K562 (cell line): ENCODE measurements at regions not wholly inside any gene's neighbourhood (a gene's known extent, or its start where the extent isn't known, plus 50 kb on each side); places are given as distances from the start of the nearest gene placed in this dataset.

Experiments
- ATAC-seq: fragments of 200-7000 bp; cut with Tn5 transposase; 3 replicates; pipeline ENCODE4 v1.9.1; 2020; ENCODE audit warnings: moderate library complexity
- BruUV-seq: library from RNA; stranded (reverse); fragments of 400-500 nt; replicated peaks from 2 replicates; lab custom pipeline; 2021; lab: Mats Ljungman, UMichigan
- CTCF ChIA-PET: fragments of 300-600 bp; formaldehyde crosslinking; extraction: SDS; loops from one replicate; lab custom pipeline; 2021; ENCODE audit warnings: low intra/inter-chr PET ratio; lab: Yijun Ruan, JAX
- POLR2A ChIA-PET: fragments of 300-600, 350-650 bp; sonication (Branson Sonifier 250); formaldehyde crosslinking; extraction: SDS; loops from one replicate; lab custom pipeline; 2021; ENCODE audit warnings: antibody characterized with exemption, inconsistent platforms; lab: Yijun Ruan, JAX
- DNase-seq, 4 experiments: peaks; one replicate each; pipeline versions ENCODE4 v3.0.0 to v3.0.0-alpha.2; 2011 to 2018; ENCODE audit warnings: low spot score in 3 of 4, mixed read lengths in 3 of 4; ENCODE audit errors: extremely low read depth in 1 of 4
- FAIRE-seq: peaks from 2 replicates; lab custom pipeline; 2011; peaks lifted over from hg19 to GRCh38; lab: Jason Lieb, UNC
- H2AFZ ChIP-seq: 2 replicates; pipeline ENCODE4 v1.6.0; 2011; ENCODE audit warnings: low read depth, low read length, control low read depth, inconsistent platforms
- H3K27ac ChIP-seq: fragments of 200-600 bp; 3 replicates; pipeline ENCODE4 v1.8.0; 2011; ENCODE audit warnings: low read depth, mild to moderate bottlenecking, control low read depth, inconsistent platforms, low read length, moderate library complexity, mixed read lengths; ENCODE audit errors: extremely low read depth
- H3K27me3 ChIP-seq, 2 experiments: fragments of 300-600 bp in 1 of 2; 2 replicates in 1 of 2; 3 replicates in 1 of 2; pipeline versions ENCODE4 v1.6.0 to v1.8.0; 2011; ENCODE audit warnings: inconsistent platforms in 2 of 2, low read length in 2 of 2, mild to moderate bottlenecking in 1 of 2, mixed read lengths in 1 of 2, moderate library complexity in 1 of 2; ENCODE audit not compliant: control insufficient read depth in 2 of 2, insufficient read depth in 2 of 2
- H3K36me3 ChIP-seq: fragments of 300-600 bp; 3 replicates; pipeline ENCODE4 v1.8.0; 2011; ENCODE audit warnings: mild to moderate bottlenecking, low read length, inconsistent platforms; ENCODE audit not compliant: control insufficient read depth, insufficient read depth
- H3K4me1 ChIP-seq, 2 experiments: fragments of 200-600 bp in 1 of 2; replicated peaks in 1 of 2; 2 replicates in 1 of 2; 3 replicates in 1 of 2; pipeline versions ENCODE4 v1.5.1 to v1.8.0; 2011; ENCODE audit warnings: inconsistent platforms in 2 of 2, low read length in 2 of 2, mild to moderate bottlenecking in 1 of 2, mixed read lengths in 1 of 2, moderate library complexity in 1 of 2; ENCODE audit not compliant: control insufficient read depth in 2 of 2, insufficient read depth in 2 of 2
- H3K4me2 ChIP-seq: 2 replicates; pipeline ENCODE4 v1.6.1; 2011; ENCODE audit warnings: low read length, control low read depth, inconsistent platforms, mixed read lengths; ENCODE audit not compliant: insufficient read depth
- H3K4me3 ChIP-seq: fragments of 200-600 bp; sonication (generic), shearing (Covaris generic); 2 replicates; pipeline ENCODE4 v1.5.1; 2016; ENCODE audit warnings: control low read depth, inconsistent platforms
- H3K79me2 ChIP-seq: fragments of 200-600 bp; 3 replicates; pipeline ENCODE4 v1.8.0; 2011; ENCODE audit warnings: low read length, inconsistent platforms; ENCODE audit not compliant: control insufficient read depth, insufficient read depth
- H3K9ac ChIP-seq, 2 experiments: 2 replicates each; pipeline versions ENCODE4 v1.6.0 to v1.6.1; 2011; ENCODE audit warnings: low read depth in 2 of 2, low read length in 2 of 2, control low read depth in 1 of 2, inconsistent platforms in 1 of 2, mild to moderate bottlenecking in 1 of 2, mixed read lengths in 1 of 2; ENCODE audit not compliant: insufficient read depth in 1 of 2
- H3K9me1 ChIP-seq: one replicate; pipeline ENCODE4 v1.6.0; 2011; ENCODE audit warnings: inconsistent platforms, mild to moderate bottlenecking, low read length, moderate library complexity; ENCODE audit not compliant: control insufficient read depth, insufficient read depth
- H3K9me3 ChIP-seq: replicated peaks from 2 replicates; pipeline ENCODE4 v1.5.1; 2011; ENCODE audit warnings: low read depth, low read length, inconsistent platforms; ENCODE audit not compliant: control insufficient read depth, insufficient read depth
- H4K20me1 ChIP-seq: replicated peaks from 2 replicates; pipeline ENCODE4 v1.6.1; 2011; ENCODE audit warnings: low read length, inconsistent platforms, mixed read lengths; ENCODE audit not compliant: control insufficient read depth, insufficient read depth
- ADNP ChIP-seq: fragments of 200-800 bp; sonication (Bioruptor generic); IDR thresholded peaks from 2 replicates; pipeline ENCODE4 v1.6.1; 2016; ENCODE audit warnings: missing genetic modification characterization, missing compliant biosample characterization
- FOXJ2 ChIP-seq: fragments of 200-800 bp; sonication (Bioruptor generic); IDR thresholded peaks from 2 replicates; pipeline ENCODE4 v1.6.1; 2016; ENCODE audit warnings: missing genetic modification characterization, missing compliant biosample characterization
- NFRKB ChIP-seq: fragments of 450-650 bp; IDR thresholded peaks from 2 replicates; pipeline ENCODE4 v1.6.1; 2016; ENCODE audit warnings: low read depth
- RHOXF2B ChIP-seq: fragments of 250-450 bp; sonication (Bioruptor Pico); conservative IDR thresholded peaks from 2 replicates; pipeline ENCODE4 v1.5.1; 2021
- SRSF9 ChIP-seq: fragments of 200-400 bp; formaldehyde crosslinking; IDR thresholded peaks from 2 replicates; pipeline ENCODE4 v1.6.1; 2017; ENCODE audit warnings: low read depth, low read length, borderline replicate concordance
- TAF9B ChIP-seq: fragments of 450-650 bp; IDR thresholded peaks from 2 replicates; pipeline ENCODE4 v1.6.1; 2018; ENCODE audit warnings: mild to moderate bottlenecking; ENCODE audit not compliant: partially characterized antibody
- ZNF224 ChIP-seq: sonication (generic); formaldehyde crosslinking; IDR thresholded peaks from 2 replicates; pipeline ENCODE4 v1.8.0; 2022; ENCODE audit warnings: mild to moderate bottlenecking, missing genetic modification reagents
- ZNF311 ChIP-seq: fragments of 250-450 bp; sonication (Bioruptor Pico); IDR thresholded peaks from 2 replicates; pipeline ENCODE4 v1.4.0; 2020; ENCODE audit warnings: mild to moderate bottlenecking, moderate library complexity
- ZNF436 ChIP-seq: fragments of 250-450, 450-650 bp; sonication (Bioruptor Pico); formaldehyde crosslinking; IDR thresholded peaks from 2 replicates; pipeline ENCODE4 v1.7.0; 2020; ENCODE audit warnings: mild to moderate bottlenecking
- WGBS: fragments of 100-300 bp; shearing (Covaris generic); methylation state at CpG from one replicate; pipeline ENCODE4 v1.1.6; 2016; ENCODE audit warnings: low coverage, mixed read lengths; ENCODE audit not compliant: insufficient coverage; ENCODE audit errors: missing lambda C conversion rate; 5-methylcytosine and 5-hydroxymethylcytosine counted together
- in situ Hi-C: fragments of 300-500 bp; cut with MboI; formaldehyde crosslinking; loops from 4 replicates; pipeline ENCODE4 v1.15.0; 2018; ENCODE audit warnings: inconsistent platforms, mixed read lengths
- intact Hi-C: fragments of 100-400 bp; cut with micrococcal nuclease; formaldehyde crosslinking; loops from 2 replicates; pipeline ENCODE4 v1.14.2; 2022
- TF ChIP-seq, protein P1 (sequence below): fragments of 450-650 bp; conservative IDR thresholded peaks from 2 replicates; pipeline ENCODE4 v1.6.1; 2016; ENCODE audit warnings: missing genetic modification characterization, low read depth, mild to moderate bottlenecking, missing compliant biosample characterization, moderate library complexity

DNA sequence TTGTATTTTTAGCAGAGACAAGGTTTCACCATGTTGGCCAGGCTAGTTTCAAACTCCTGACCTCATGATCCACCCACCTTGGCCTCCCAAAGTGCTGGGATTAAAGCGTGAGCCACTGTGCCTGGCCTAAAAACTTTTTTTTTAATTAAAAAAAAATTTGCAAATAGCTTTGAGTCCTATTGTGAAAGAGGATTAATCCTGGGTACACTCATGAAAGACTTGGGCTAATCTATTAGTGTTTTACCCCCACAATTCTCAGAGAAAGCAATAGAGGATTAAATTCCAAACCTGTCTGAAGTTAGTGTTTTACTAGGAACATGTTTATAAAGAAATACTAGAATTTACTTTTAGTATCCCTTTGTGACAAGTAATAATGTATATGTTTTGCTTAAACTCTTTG, 76.9 kb upstream of the ITGB1 start:
- intact Hi-C loops (no loop called here), in situ Hi-C loops (no loop called here)
- DNase-seq (no peak), ATAC-seq (no peak), FAIRE-seq (no peak)
- Histone ChIP-seq H3K27ac (no peak overlapping the region), H3K9me1 (no peaks in the 10 kb centered on the region), H3K79me2 (no peaks in the 10 kb centered on the region), H3K36me3 (no peaks in the 10 kb centered on the region), H2AFZ (no peak overlapping the region), H3K4me2 (no peak overlapping the region), H3K27me3 (peaks cover 8 to 17% of the 10 kb centered on the region in 2 experiments; a peak in 4 of 5 replicates), H3K9me3 (0 out of 2 replicates have a peak, but pooled peaks cover 1% of the 10 kb centered on the region), H4K20me1 (no peaks in the 10 kb centered on the region), H3K4me1 (peaks cover 0 to 4% of the 10 kb centered on the region in 2 experiments; a peak in 1 of 5 replicates), H3K9ac (no peak overlapping the region), H3K4me3 (no peak overlapping the region)
- CTCF ChIA-PET: no interaction called here
- POLR2A ChIA-PET: no interaction called here
- TF ChIP-seq SRSF9 (no peak), ZNF224 (CRISPR knock-in tag) (no peak), ZNF311 (CRISPR knock-in tag) (no peak), FOXJ2 (no peak), ZNF436 (CRISPR knock-in tag) (no peak), TAF9B (no peak), NFRKB (no peak), RHOXF2B (CRISPR knock-in tag) (no peak), ADNP (tag) (no peak)
- TF ChIP-seq, protein P1, sequence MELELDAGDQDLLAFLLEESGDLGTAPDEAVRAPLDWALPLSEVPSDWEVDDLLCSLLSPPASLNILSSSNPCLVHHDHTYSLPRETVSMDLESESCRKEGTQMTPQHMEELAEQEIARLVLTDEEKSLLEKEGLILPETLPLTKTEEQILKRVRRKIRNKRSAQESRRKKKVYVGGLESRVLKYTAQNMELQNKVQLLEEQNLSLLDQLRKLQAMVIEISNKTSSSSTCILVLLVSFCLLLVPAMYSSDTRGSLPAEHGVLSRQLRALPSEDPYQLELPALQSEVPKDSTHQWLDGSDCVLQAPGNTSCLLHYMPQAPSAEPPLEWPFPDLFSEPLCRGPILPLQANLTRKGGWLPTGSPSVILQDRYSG (tag): no peak
- WGBS: 0% methylated on average over 1 of the region's 1 CpG
- BruUV-seq: no TSS peak
